Epithelial cell of prostate (primary cell): ENCODE measurements at regions not wholly inside any gene's neighbourhood (a gene's known extent, or its start where the extent isn't known, plus 50 kb on each side); places are given as distances from the start of the nearest gene placed in this dataset.
"Not testable (repeated sequence)": the region's sequence is repeated elsewhere in the genome, so short reads cannot be mapped to it uniquely, and the experiment has no call there.

Experiments used
- DNase-seq: peaks from one replicate; pipeline ENCODE4 v3.0.0-alpha.2; 2011; ENCODE audit warnings: low read depth, low spot score
- H3K27ac ChIP-seq: fragments of 450-650 bp; 2 replicates; pipeline ENCODE4 v1.5.1; 2017; ENCODE audit warnings: mild to moderate bottlenecking

- H3K27ac ChIP-seq, result no peak overlapping the region
- DNase-seq, result no peak
Measured at GRCh38 chr14:49280566-49280965, 305.6 kb downstream of the RPS29 start.

GRCh38 chr14:49250517-49250916, 335.7 kb downstream of the RPS29 start:
- no peak for DNase-seq
- no peak overlapping the region for H3K27ac ChIP-seq

GRCh38 chr14:49250109-49250508, 336.1 kb downstream of the RPS29 start:
- DNase-seq, result no peak
- no peak overlapping the region for H3K27ac ChIP-seq

GRCh38 chr14:49249022-49249421, 337.2 kb downstream of the RPS29 start:
- no peak for DNase-seq
- no peak overlapping the region for H3K27ac ChIP-seq

- not testable (repeated sequence) for H3K27ac ChIP-seq, DNase-seq
Measured at GRCh38 chr14:49243777-49244176, 342.4 kb downstream of the RPS29 start.

- no peak overlapping the region for H3K27ac ChIP-seq
- DNase-seq, result peak; percentile 0
Measured at GRCh38 chr14:49240383-49240782, 345.8 kb downstream of the RPS29 start.

GRCh38 chr14:49228552-49228951, 357.6 kb downstream of the RPS29 start:
- DNase-seq, result no peak
- H3K27ac ChIP-seq, result no peak overlapping the region

- no peak overlapping the region for H3K27ac ChIP-seq
- no peak for DNase-seq
Measured at GRCh38 chr14:49221316-49221715, 364.9 kb downstream of the RPS29 start.

- no peak for DNase-seq
- no peak overlapping the region for H3K27ac ChIP-seq
Measured at GRCh38 chr14:49220492-49220891, 365.7 kb downstream of the RPS29 start.

- no peak overlapping the region for H3K27ac ChIP-seq
- DNase-seq, result no peak
Measured at GRCh38 chr14:49218436-49219092, 367.6 kb downstream of the RPS29 start.

GRCh38 chr14:49212721-49213120, 373.5 kb downstream of the RPS29 start:
- no peak overlapping the region for H3K27ac ChIP-seq
- DNase-seq, result no peak

- no peak for DNase-seq
- no peak overlapping the region for H3K27ac ChIP-seq
Measured at GRCh38 chr14:49209416-49209815, 376.8 kb downstream of the RPS29 start.

GRCh38 chr14:49206828-49207227, 379.4 kb downstream of the RPS29 start:
- H3K27ac ChIP-seq, result no peak overlapping the region
- no peak for DNase-seq

- DNase-seq, result no peak
Measured at GRCh38 chr14:49203676-49204075, 382.5 kb downstream of the RPS29 start.

GRCh38 chr14:49199159-49199558, 387.0 kb downstream of the RPS29 start:
- DNase-seq, result no peak
- no peak overlapping the region for H3K27ac ChIP-seq

More at GRCh38 chr14:49203676-49204075, 382.5 kb downstream of the RPS29 start:
- no peak overlapping the region for H3K27ac ChIP-seq

GRCh38 chr14:49196327-49196726, 389.9 kb downstream of the RPS29 start:
- no peak overlapping the region for H3K27ac ChIP-seq
- DNase-seq, result no peak

GRCh38 chr14:49194067-49194466, 392.1 kb downstream of the RPS29 start:
- DNase-seq, result no peak
- H3K27ac ChIP-seq, result no peak overlapping the region

- no peak for DNase-seq
Measured at GRCh38 chr14:49193332-49194065, 392.7 kb downstream of the RPS29 start.

GRCh38 chr14:49191380-49191779, 394.8 kb downstream of the RPS29 start:
- H3K27ac ChIP-seq, result no peak overlapping the region
- DNase-seq, result no peak

More at GRCh38 chr14:49193332-49194065, 392.7 kb downstream of the RPS29 start:
- no peak overlapping the region for H3K27ac ChIP-seq

GRCh38 chr14:49189375-49189774, 396.8 kb downstream of the RPS29 start:
- DNase-seq, result no peak

GRCh38 chr14:49187799-49188198, 398.4 kb downstream of the RPS29 start:
- H3K27ac ChIP-seq, result no peak overlapping the region
- DNase-seq, result no peak

More at GRCh38 chr14:49189375-49189774, 396.8 kb downstream of the RPS29 start:
- H3K27ac ChIP-seq, result no peak overlapping the region
